ENCODE measurements at regions not wholly inside any gene's neighbourhood (a gene's known extent, or its start where the extent isn't known, plus 50 kb on each side); places are given as distances from the start of the nearest gene placed in this dataset.

- DNase-seq (ENCODE audit: low read depth in 4 of 4, low spot score in 3 of 4) = no peak
These were observed 76.9 kb upstream of the NABP1 start for GRCh38 chr2:191601060-191601459.

GRCh38 chr2:191604154-191604553 is 73.8 kb upstream of the NABP1 start:
- DNase-seq (ENCODE audit: low read depth in 4 of 4, low spot score in 3 of 4) = no peak

- DNase-seq (ENCODE audit: low read depth in 4 of 4, low spot score in 3 of 4) = no peak
These were observed 70.8 kb upstream of the NABP1 start for GRCh38 chr2:191607096-191607495.

GRCh38 chr2:191610756-191611155 is 67.2 kb upstream of the NABP1 start:
- DNase-seq (ENCODE audit: low read depth in 4 of 4, low spot score in 3 of 4) = no peak

- no peak for DNase-seq (ENCODE audit: low read depth in 4 of 4, low spot score in 3 of 4)
These were observed 66.3 kb upstream of the NABP1 start for GRCh38 chr2:191611614-191612013.

GRCh38 chr2:191612496-191612895 is 65.4 kb upstream of the NABP1 start:
- no peak for DNase-seq (ENCODE audit: low read depth in 4 of 4, low spot score in 3 of 4)

GRCh38 chr2:191614759-191615158 is 63.2 kb upstream of the NABP1 start:
- no peak for DNase-seq (ENCODE audit: low read depth in 4 of 4, low spot score in 3 of 4)

- DNase-seq (ENCODE audit: low read depth in 4 of 4, low spot score in 3 of 4) = no peak
These were observed 62.3 kb upstream of the NABP1 start for GRCh38 chr2:191615596-191615995.

GRCh38 chr2:191617575-191617974 is 60.4 kb upstream of the NABP1 start:
- DNase-seq (ENCODE audit: low read depth in 4 of 4, low spot score in 3 of 4) = no peak

GRCh38 chr2:191618046-191618780 is 59.7 kb upstream of the NABP1 start:
- DNase-seq (ENCODE audit: low read depth in 4 of 4, low spot score in 3 of 4) = no peak

- DNase-seq (ENCODE audit: low read depth in 4 of 4, low spot score in 3 of 4) = no peak
These were observed 59.1 kb upstream of the NABP1 start for GRCh38 chr2:191618786-191619185.

- DNase-seq (ENCODE audit: low read depth in 4 of 4, low spot score in 3 of 4) = no peak
These were observed 57.8 kb upstream of the NABP1 start for GRCh38 chr2:191620144-191620543.

GRCh38 chr2:191622374-191623320 is 55.3 kb upstream of the NABP1 start:
- DNase-seq (ENCODE audit: low read depth in 4 of 4, low spot score in 3 of 4) = no peak

GRCh38 chr2:191625016-191625415 is 52.9 kb upstream of the NABP1 start:
- DNase-seq (ENCODE audit: low read depth in 4 of 4, low spot score in 3 of 4) = no peak

- DNase-seq (ENCODE audit: low read depth in 4 of 4, low spot score in 3 of 4) = no peak
These were observed 52.5 kb upstream of the NABP1 start for GRCh38 chr2:191625446-191625845.

GRCh38 chr2:191626497-191627151 is 51.3 kb upstream of the NABP1 start:
- no peak for DNase-seq (ENCODE audit: low read depth in 4 of 4, low spot score in 3 of 4)

GRCh38 chr2:191627518-191627917 is 50.4 kb upstream of the NABP1 start:
- DNase-seq (ENCODE audit: low read depth in 4 of 4, low spot score in 3 of 4) = no peak
